ENCODE measurements at regions not wholly inside any gene's neighbourhood (a gene's known extent, or its start where the extent isn't known, plus 50 kb on each side); places are given as distances from the start of the nearest gene placed in this dataset.

- H3K4me1 ChIP-seq (replicated peaks), result no peaks in the 10 kb centered on the region
- DNase-seq (ENCODE audit: low read depth in 1 of 2, low spot score in 2 of 2), result no peak
- no peaks in the 10 kb centered on the region for H3K36me3 ChIP-seq
- no peaks in the 10 kb centered on the region for H3K27me3 ChIP-seq (replicated peaks)
- no peak overlapping the region for H3K4me3 ChIP-seq
- peaks cover 77% of the 10 kb centered on the region for H3K9me3 ChIP-seq (replicated peaks)
- no peak overlapping the region for H3K27ac ChIP-seq
Observed at GRCh38 chr11:70725278-70725677, 326.9 kb downstream of the CTTN start.

DNA sequence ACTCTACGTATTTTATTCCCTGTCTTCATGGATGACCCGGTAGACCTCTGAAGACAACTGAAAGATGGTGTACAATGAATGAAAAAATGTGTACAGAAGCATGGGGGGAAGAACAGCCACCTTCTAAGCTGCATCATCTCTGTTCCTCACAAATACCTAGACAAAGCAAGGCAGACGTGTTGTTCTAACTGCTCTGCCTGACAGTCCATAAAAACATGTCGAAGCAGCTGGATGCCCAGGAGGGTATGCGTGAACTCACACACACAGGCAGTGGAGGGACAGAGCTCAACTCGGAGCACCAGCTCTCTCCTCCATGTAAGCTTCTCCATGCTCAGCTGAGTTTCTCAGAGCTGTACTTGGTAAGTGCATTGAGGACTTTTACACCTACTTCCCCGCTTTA, 327.4 kb downstream of the CTTN start:
- no peak for DNase-seq (ENCODE audit: low read depth in 1 of 2, low spot score in 2 of 2)
- H3K9me3 ChIP-seq (replicated peaks), result peaks cover 75% of the 10 kb centered on the region
- H3K4me1 ChIP-seq (replicated peaks), result no peaks in the 10 kb centered on the region
- H3K4me3 ChIP-seq, result no peak overlapping the region
- H3K36me3 ChIP-seq, result no peaks in the 10 kb centered on the region
- no peak overlapping the region for H3K27ac ChIP-seq
- no peaks in the 10 kb centered on the region for H3K27me3 ChIP-seq (replicated peaks)

- DNase-seq (ENCODE audit: low read depth in 1 of 2, low spot score in 2 of 2), result no peak
Observed at GRCh38 chr11:70727021-70727420, 328.7 kb downstream of the CTTN start.

DNA sequence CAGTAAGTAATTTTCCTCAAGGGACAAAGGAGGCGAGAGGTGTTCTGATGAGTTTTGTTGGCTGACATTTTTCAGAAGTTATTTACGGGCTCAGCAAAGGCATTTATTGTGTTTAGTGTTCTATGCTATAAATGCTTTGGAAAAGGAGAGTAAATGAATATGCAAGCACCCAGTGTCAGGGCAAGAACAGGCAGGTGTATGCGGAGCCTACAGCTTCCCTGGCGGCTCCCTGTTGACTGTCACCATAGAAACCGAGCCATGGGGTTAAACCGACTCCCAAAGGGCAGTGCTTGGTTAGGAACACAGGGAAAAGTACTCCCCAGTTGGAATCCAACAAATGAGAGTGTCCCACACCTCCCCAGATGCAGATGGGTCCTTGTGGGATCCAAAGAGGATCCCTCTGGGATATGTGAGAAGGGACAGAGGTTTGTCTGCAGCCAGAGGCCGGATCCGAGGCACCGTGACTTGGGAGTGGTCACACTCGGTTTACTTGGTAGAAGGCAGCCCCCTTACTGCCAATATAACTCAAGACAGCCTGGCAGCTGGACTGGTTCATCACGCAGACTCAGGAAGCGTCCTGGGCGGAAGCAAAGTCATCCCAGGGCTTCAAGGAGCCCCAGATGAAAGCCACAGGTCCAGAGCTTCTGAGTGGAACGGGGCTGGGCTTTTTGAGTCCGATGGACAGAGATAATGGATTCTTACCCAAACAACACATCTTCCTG, 329.7 kb downstream of the CTTN start:
- DNase-seq (ENCODE audit: low read depth in 1 of 2, low spot score in 2 of 2), result no peak
- Histone ChIP-seq H3K27ac (no peak overlapping the region), H3K9me3 (replicated peaks) (peaks cover 75% of the 10 kb centered on the region), H3K36me3 (no peaks in the 10 kb centered on the region), H3K4me3 (no peak overlapping the region), H3K27me3 (replicated peaks) (no peaks in the 10 kb centered on the region), H3K4me1 (replicated peaks) (no peaks in the 10 kb centered on the region)

More at GRCh38 chr11:70727021-70727420, 328.7 kb downstream of the CTTN start:
- Histone ChIP-seq H3K4me1 (replicated peaks) (no peaks in the 10 kb centered on the region), H3K27me3 (replicated peaks) (no peaks in the 10 kb centered on the region), H3K4me3 (no peak overlapping the region), H3K36me3 (no peaks in the 10 kb centered on the region), H3K9me3 (replicated peaks) (peaks cover 73% of the 10 kb centered on the region), H3K27ac (no peak overlapping the region)

- H3K36me3 ChIP-seq, result no peaks in the 10 kb centered on the region
- no peaks in the 10 kb centered on the region for H3K4me1 ChIP-seq (replicated peaks)
- no peak overlapping the region for H3K27ac ChIP-seq
- H3K27me3 ChIP-seq (replicated peaks), result no peaks in the 10 kb centered on the region
- no peak for DNase-seq (ENCODE audit: low read depth in 1 of 2, low spot score in 2 of 2)
- peaks cover 82% of the 10 kb centered on the region for H3K9me3 ChIP-seq (replicated peaks)
- no peak overlapping the region for H3K4me3 ChIP-seq
Observed at GRCh38 chr11:70729949-70730348, 331.6 kb downstream of the CTTN start.

DNA sequence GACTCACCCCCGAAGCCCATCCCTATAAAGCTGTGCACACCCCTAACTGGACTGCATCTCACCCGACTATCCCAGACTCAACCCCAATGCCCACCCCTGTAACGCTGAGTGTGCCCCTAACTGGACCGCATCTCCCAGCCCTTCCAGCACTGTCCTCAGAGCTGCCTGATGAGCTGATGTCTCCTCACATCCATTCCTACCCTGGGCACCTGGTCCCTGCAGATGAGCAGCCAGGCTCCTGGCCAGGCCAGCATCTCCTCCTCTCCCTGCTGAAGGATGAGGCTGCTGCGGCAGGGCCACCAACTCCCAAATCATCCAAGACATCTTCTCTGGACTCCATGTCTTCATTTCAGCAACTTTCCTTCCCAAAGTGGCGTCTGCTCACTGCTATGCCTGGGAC, 332.1 kb downstream of the CTTN start:
- Histone ChIP-seq H3K4me3 (no peak overlapping the region), H3K27ac (no peak overlapping the region), H3K27me3 (replicated peaks) (no peaks in the 10 kb centered on the region), H3K4me1 (replicated peaks) (no peaks in the 10 kb centered on the region), H3K9me3 (replicated peaks) (peaks cover 82% of the 10 kb centered on the region), H3K36me3 (no peaks in the 10 kb centered on the region)
- DNase-seq (ENCODE audit: low read depth in 1 of 2, low spot score in 2 of 2), result no peak

DNA sequence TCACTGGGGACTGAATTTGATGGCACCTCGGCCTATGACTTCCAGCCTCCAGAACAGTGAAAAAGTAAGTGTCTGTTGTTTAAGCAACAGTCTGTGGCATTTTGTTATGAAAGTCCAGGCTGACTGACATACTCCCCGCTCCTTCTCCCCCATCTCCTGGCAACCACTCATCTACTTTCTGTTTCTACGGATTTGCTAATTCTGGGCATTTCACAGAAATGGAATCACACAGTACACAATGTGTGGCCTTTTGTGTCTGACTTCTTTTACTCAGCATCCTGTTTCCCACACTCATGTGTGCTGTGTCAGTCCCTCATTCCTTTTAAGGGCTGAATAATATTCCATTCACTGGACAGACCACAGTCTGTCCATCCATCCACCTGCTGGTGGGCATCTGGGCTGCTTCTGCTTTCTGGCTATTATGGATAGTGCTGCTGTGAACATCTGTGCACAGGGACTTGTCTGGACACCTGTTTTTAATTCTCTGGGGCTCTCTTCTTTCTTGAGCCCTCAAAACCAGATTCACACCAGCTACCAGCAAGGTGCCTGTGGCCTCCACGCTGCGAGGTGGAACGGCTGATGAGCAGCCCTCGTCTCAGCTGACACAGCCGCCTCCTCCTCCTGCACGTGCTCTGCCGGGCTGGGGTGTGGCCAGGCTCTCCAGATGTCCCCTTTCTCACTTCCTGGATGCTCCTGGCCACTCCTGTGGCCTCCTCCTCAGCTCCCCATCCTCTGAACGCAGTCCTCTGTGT, 333.1 kb downstream of the CTTN start:
- DNase-seq (ENCODE audit: low read depth in 1 of 2, low spot score in 2 of 2), result no peak
- no peak overlapping the region for H3K4me3 ChIP-seq
- no peaks in the 10 kb centered on the region for H3K4me1 ChIP-seq (replicated peaks)
- H3K27ac ChIP-seq, result no peak overlapping the region
- peaks cover 85% of the 10 kb centered on the region for H3K9me3 ChIP-seq (replicated peaks)
- H3K27me3 ChIP-seq (replicated peaks), result no peaks in the 10 kb centered on the region
- H3K36me3 ChIP-seq, result no peaks in the 10 kb centered on the region

GRCh38 chr11:70732023-70732880, 333.9 kb downstream of the CTTN start:
- H3K4me1 ChIP-seq (replicated peaks), result no peaks in the 10 kb centered on the region
- no peaks in the 10 kb centered on the region for H3K36me3 ChIP-seq
- no peak for DNase-seq (ENCODE audit: low read depth in 1 of 2, low spot score in 2 of 2)
- no peaks in the 10 kb centered on the region for H3K27me3 ChIP-seq (replicated peaks)
- H3K27ac ChIP-seq, result no peak overlapping the region
- peaks cover 85% of the 10 kb centered on the region for H3K9me3 ChIP-seq (replicated peaks)
- no peak overlapping the region for H3K4me3 ChIP-seq

DNA sequence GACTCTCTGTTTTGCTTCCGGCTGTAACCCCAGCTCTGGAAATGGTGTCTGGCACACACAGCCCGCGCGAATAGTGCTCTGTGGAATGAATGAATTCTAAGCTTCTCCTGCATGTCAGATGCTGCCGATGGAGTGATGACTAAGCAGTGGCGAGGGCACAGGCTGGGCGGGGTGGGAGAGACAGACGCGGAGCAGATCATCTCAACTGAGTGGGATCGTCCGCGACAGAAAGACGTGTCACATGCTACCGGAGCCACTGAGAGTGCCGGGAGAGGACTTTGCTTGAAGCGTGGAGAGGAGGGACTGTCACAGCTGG, 334.5 kb downstream of the CTTN start:
- Histone ChIP-seq H3K27ac (no peak overlapping the region), H3K36me3 (no peaks in the 10 kb centered on the region), H3K27me3 (replicated peaks) (no peaks in the 10 kb centered on the region), H3K9me3 (replicated peaks) (peaks cover 85% of the 10 kb centered on the region), H3K4me1 (replicated peaks) (no peaks in the 10 kb centered on the region), H3K4me3 (no peak overlapping the region)
- no peak for DNase-seq (ENCODE audit: low read depth in 1 of 2, low spot score in 2 of 2)

DNA sequence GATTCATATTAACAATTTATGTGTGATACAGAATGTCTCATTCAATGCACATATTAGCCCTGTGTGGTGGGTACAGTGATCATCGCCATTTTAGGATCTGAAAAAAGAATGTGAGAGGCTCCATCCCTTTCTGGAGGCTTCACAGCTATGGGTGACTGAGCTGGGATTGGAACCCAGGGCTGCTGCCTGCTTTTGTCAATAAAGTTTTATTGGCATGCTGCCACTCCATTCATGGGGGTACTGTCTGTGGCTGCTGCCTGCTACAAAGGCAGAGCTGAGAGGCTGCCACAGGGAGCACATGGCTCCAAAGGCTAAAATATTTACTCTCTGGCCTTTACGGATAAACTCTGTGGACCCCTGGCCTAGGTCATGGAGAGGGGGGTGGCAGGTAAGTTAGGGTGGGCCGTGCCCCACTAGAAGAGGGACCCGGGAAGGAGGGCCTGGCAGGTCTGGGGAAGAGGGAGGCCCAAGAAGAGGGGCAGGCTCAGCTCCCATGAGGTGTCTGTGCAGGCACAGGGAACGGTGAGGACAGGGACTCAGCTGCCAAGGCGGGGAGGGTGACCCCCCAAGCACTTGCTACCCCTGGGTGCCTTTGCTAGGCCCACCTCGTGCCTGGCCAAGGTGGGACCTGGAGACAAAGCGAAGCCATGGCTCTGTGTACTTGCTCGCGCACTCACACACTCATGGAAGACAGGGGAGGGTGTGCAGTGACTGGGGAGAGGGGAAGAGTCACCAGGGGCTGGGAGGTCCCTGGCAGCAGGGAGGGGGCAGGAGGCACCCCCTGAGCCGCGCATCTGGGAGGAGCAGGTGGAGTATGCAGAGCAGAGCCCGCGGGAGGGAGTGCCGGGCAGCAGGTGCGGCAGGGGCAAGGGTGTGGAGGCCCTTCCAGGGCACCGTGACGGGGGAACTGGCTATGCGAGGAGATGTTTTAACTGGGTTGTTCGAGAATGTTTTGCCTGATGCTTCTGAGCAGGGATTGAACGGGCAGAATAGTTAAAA, 335.3 kb downstream of the CTTN start:
- peaks cover 86% of the 10 kb centered on the region for H3K9me3 ChIP-seq (replicated peaks)
- H3K4me3 ChIP-seq, result no peak overlapping the region
- no peak overlapping the region for H3K27ac ChIP-seq
- H3K27me3 ChIP-seq (replicated peaks), result no peaks in the 10 kb centered on the region
- H3K4me1 ChIP-seq (replicated peaks), result no peaks in the 10 kb centered on the region
- H3K36me3 ChIP-seq, result no peaks in the 10 kb centered on the region
- DNase-seq (ENCODE audit: low read depth in 1 of 2, low spot score in 2 of 2), result no peak

DNA sequence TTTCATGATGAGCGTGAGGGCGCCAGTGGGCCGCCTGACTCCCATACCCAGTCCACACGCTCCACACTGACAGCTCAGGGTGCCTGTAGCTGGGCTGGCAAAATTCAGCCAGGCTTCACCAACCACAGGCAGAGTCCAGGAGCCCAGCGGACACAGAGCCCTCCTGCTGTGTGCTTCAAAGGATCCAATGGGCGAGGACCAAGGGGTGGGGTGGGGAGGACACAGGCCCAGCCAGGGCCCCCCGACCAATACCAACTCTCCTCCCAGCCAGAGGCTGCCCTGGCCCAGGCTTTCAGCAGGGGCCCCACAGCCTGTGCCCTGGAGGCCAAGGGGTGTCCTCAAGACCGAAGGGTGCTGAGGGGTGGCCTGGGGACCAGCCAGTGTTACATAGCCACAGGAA, 336.1 kb downstream of the CTTN start:
- DNase-seq (ENCODE audit: low read depth in 1 of 2, low spot score in 2 of 2), result no peak
- Histone ChIP-seq H3K36me3 (no peaks in the 10 kb centered on the region), H3K4me3 (no peak overlapping the region), H3K27me3 (replicated peaks) (no peaks in the 10 kb centered on the region), H3K4me1 (replicated peaks) (no peaks in the 10 kb centered on the region), H3K9me3 (replicated peaks) (peaks cover 91% of the 10 kb centered on the region), H3K27ac (no peak overlapping the region)

DNA sequence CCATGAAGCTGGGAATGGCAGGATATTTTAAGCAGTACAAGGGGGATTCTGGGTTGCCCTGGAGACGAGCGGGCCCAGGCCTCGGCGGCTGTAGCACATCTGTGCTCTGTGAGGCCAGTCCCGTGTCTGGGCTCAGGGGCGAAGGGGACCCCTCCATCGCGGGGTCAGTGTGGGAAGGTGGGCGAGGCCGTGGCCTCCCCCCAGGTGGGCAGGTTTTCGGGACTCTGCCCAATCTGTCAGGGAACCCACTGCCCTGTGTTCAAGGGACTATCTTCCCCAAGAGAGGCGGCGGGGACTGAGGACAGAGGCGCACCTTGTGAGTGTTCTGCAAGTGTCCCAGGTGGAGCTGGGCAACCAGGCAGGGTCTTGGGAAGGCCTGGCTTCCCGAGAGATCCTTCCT, 336.6 kb downstream of the CTTN start:
- H3K9me3 ChIP-seq (replicated peaks), result peaks cover 95% of the 10 kb centered on the region
- no peaks in the 10 kb centered on the region for H3K36me3 ChIP-seq
- no peak overlapping the region for H3K4me3 ChIP-seq
- no peak overlapping the region for H3K27ac ChIP-seq
- H3K4me1 ChIP-seq (replicated peaks), result no peaks in the 10 kb centered on the region
- no peak for DNase-seq (ENCODE audit: low read depth in 1 of 2, low spot score in 2 of 2)
- H3K27me3 ChIP-seq (replicated peaks), result no peaks in the 10 kb centered on the region

DNA sequence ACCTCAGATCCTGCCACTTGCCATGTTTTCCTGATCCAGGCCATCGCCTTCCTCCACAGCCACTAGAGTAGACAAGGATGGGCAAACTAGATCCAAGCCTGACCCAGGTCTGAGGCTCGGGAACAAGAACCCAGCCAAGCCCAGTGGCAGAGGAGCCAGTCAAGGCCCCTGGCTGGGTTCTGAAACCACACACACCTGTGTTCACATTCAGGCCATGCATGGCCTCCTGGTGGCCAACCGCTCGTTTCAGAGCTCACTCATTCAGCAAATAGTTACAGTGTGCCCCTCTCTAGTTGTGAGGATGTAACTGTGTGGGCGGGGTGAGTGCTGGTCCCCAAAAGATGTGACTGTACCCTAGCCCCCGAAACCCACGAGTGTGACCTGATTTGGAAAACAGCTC, 337.6 kb downstream of the CTTN start:
- Histone ChIP-seq H3K4me3 (no peak overlapping the region), H3K4me1 (replicated peaks) (no peaks in the 10 kb centered on the region), H3K27ac (no peak overlapping the region), H3K9me3 (replicated peaks) (peaks cover 93% of the 10 kb centered on the region), H3K27me3 (replicated peaks) (no peaks in the 10 kb centered on the region), H3K36me3 (no peaks in the 10 kb centered on the region)
- DNase-seq (ENCODE audit: low read depth in 1 of 2, low spot score in 2 of 2), result no peak

All from SJSA1 (cell line).